GM23338 (cell line): ENCODE measurements at regions not wholly inside any gene's neighbourhood (a gene's known extent, or its start where the extent isn't known, plus 50 kb on each side); places are given as distances from the start of the nearest gene placed in this dataset.

Experiments used
- ATAC-seq: fragments of 200-7000 bp; cut with Tn5 transposase; 3 replicates; pipeline ENCODE4 v1.9.1; 2020
- DNase-seq: peaks from one replicate; pipeline ENCODE4 v3.0.0-alpha.2; 2015; ENCODE audit warnings: low spot score
- H2AFZ ChIP-seq: fragments of 200-600 bp; sonication (generic); 2 replicates; pipeline ENCODE4 v1.8.0; 2016; ENCODE audit warnings: antibody characterized with exemption, mild to moderate bottlenecking, moderate library complexity
- H3F3A ChIP-seq: fragments of 200-600 bp; sonication (generic); replicated peaks from 2 replicates; pipeline ENCODE4 v1.8.0; 2017; ENCODE audit warnings: antibody characterized with exemption, mixed run types, low read depth
- H3K27ac ChIP-seq: fragments of 200-600 bp; sonication (generic); 2 replicates; pipeline ENCODE4 v1.6.1; 2016; ENCODE audit warnings: low read depth
- H3K27me3 ChIP-seq: fragments of 200-600 bp; sonication (generic); 2 replicates; pipeline ENCODE4 v1.8.0; 2016; ENCODE audit warnings: mild to moderate bottlenecking, mixed run types, moderate library complexity; ENCODE audit not compliant: insufficient read depth
- H3K36me3 ChIP-seq: fragments of 200-600 bp; sonication (generic); 2 replicates; pipeline ENCODE4 v1.8.0; 2016; ENCODE audit warnings: mild to moderate bottlenecking; ENCODE audit not compliant: insufficient read depth
- H3K4me1 ChIP-seq: fragments of 200-600 bp; sonication (generic); 2 replicates; pipeline ENCODE4 v1.8.0; 2016; ENCODE audit warnings: mild to moderate bottlenecking, moderate library complexity; ENCODE audit not compliant: insufficient read depth
- H3K4me2 ChIP-seq: fragments of 200-600 bp; sonication (generic); 2 replicates; pipeline ENCODE4 v1.7.1; 2017; ENCODE audit warnings: mixed run types
- H3K4me3 ChIP-seq: fragments of 200-600 bp; sonication (generic); 2 replicates; pipeline ENCODE4 v1.6.1; 2016; ENCODE audit warnings: mixed run types
- H3K79me2 ChIP-seq: fragments of 200-600 bp; sonication (generic); replicated peaks from 2 replicates; pipeline ENCODE4 v1.8.0; 2017; ENCODE audit warnings: mild to moderate bottlenecking; ENCODE audit not compliant: insufficient read depth
- H3K9me2 ChIP-seq: fragments of 200-600 bp; sonication (generic); 2 replicates; pipeline ENCODE4 v1.8.0; 2017; ENCODE audit not compliant: insufficient read depth
- H4K20me1 ChIP-seq: fragments of 200-600 bp; sonication (generic); replicated peaks from 2 replicates; pipeline ENCODE4 v1.8.0; 2017; ENCODE audit warnings: mild to moderate bottlenecking; ENCODE audit not compliant: insufficient read depth
- H3K27ac Mint-ChIP-seq: 2 replicates; pipeline ENCODE4 v1.8.0; 2020; ENCODE audit warnings: inconsistent platforms, mild to moderate bottlenecking, moderate library complexity, mixed read lengths
- H3K27me3 Mint-ChIP-seq: 3 replicates; pipeline ENCODE4 v1.8.0; 2022; ENCODE audit warnings: low read depth, mild to moderate bottlenecking, moderate library complexity, mixed read lengths, inconsistent platforms; ENCODE audit not compliant: insufficient read depth, poor library complexity
- H3K36me3 Mint-ChIP-seq: 3 replicates; pipeline ENCODE4 v1.8.0; 2021; ENCODE audit warnings: low read depth, mild to moderate bottlenecking, inconsistent platforms, moderate library complexity, mixed read lengths
- H3K4me1 Mint-ChIP-seq: 3 replicates; pipeline ENCODE4 v1.8.0; 2020; ENCODE audit warnings: mild to moderate bottlenecking, inconsistent platforms, mixed read lengths
- H3K4me3 Mint-ChIP-seq: 3 replicates; pipeline ENCODE4 v1.8.0; 2021; ENCODE audit warnings: moderate library complexity, mild to moderate bottlenecking, inconsistent platforms, mixed read lengths
- H3K9me3 Mint-ChIP-seq: 3 replicates; pipeline ENCODE4 v1.8.0; 2020; ENCODE audit warnings: moderate library complexity, mild to moderate bottlenecking, inconsistent platforms, mixed read lengths
- CREB1 ChIP-seq: fragments of 250-450 bp; sonication (Bioruptor Pico); IDR thresholded peaks from 2 replicates; pipeline ENCODE4 v1.5.0; 2020; ENCODE audit warnings: low read depth, mild to moderate bottlenecking, moderate library complexity
- CTCF ChIP-seq, 2 experiments: fragments of 200-600 bp in 1 of 2; sonication (generic) in 1 of 2; conservative IDR thresholded peaks; 2 replicates each; pipeline versions ENCODE4 v1.5.1 to v1.6.1; 2016 to 2017; ENCODE audit warnings: antibody characterized with exemption in 2 of 2, low read depth in 2 of 2, mild to moderate bottlenecking in 2 of 2, moderate library complexity in 1 of 2
- EZH2 ChIP-seq: fragments of 200-600 bp; sonication (generic); IDR thresholded peaks from one replicate; pipeline ENCODE4 v1.8.0; 2017; ENCODE audit warnings: antibody characterized with exemption, mild to moderate bottlenecking, low read depth; ENCODE audit not compliant: unreplicated experiment
- EZH2phosphoT487 ChIP-seq: fragments of 200-600 bp; sonication (generic); IDR thresholded peaks from one replicate; pipeline ENCODE4 v1.8.1; 2018; ENCODE audit warnings: antibody characterized with exemption; ENCODE audit not compliant: unreplicated experiment
- JUNB ChIP-seq: IDR thresholded peaks from one replicate; pipeline ENCODE4 v1.6.1; 2016; ENCODE audit warnings: antibody characterized with exemption; ENCODE audit not compliant: unreplicated experiment
- NANOG ChIP-seq: IDR thresholded peaks from 2 replicates; pipeline ENCODE4 v1.6.1; 2016; ENCODE audit warnings: antibody characterized with exemption, borderline replicate concordance
- POLR2AphosphoS5 ChIP-seq: IDR thresholded peaks from 2 replicates; pipeline ENCODE4 v1.6.1; 2016; ENCODE audit warnings: antibody characterized with exemption, low read depth
- REST ChIP-seq: IDR thresholded peaks from one replicate; pipeline ENCODE4 v1.6.1; 2018; ENCODE audit warnings: antibody characterized with exemption; ENCODE audit not compliant: unreplicated experiment
- STAT1 ChIP-seq: IDR thresholded peaks from one replicate; pipeline ENCODE4 v1.6.1; 2016; ENCODE audit warnings: antibody characterized with exemption; ENCODE audit not compliant: unreplicated experiment
- ZNF114 ChIP-seq: fragments of 250-450 bp; sonication (Bioruptor Pico); IDR thresholded peaks from 2 replicates; pipeline ENCODE4 v1.5.0; 2020; ENCODE audit warnings: mild to moderate bottlenecking, moderate library complexity
- ZNF331 ChIP-seq: fragments of 250-450 bp; sonication (Bioruptor Pico); IDR thresholded peaks from 2 replicates; pipeline ENCODE4 v1.5.0; 2020; ENCODE audit warnings: low read depth, mild to moderate bottlenecking, moderate library complexity
- ZNF462 ChIP-seq: fragments of 250-450 bp; sonication (Bioruptor Pico); IDR thresholded peaks from 2 replicates; pipeline ENCODE4 v1.5.0; 2020; ENCODE audit warnings: mild to moderate bottlenecking, moderate library complexity
- TF ChIP-seq, protein P1 (sequence below): IDR thresholded peaks from 2 replicates; pipeline ENCODE4 v1.6.1; 2016; ENCODE audit warnings: antibody characterized with exemption

- no peaks in the 10 kb centered on the region for H3K36me3 Mint-ChIP-seq
- DNase-seq, result no peak
- Histone ChIP-seq H3F3A (no peaks in the 10 kb centered on the region), H4K20me1 (no peaks in the 10 kb centered on the region), H3K4me1 (no peaks in the 10 kb centered on the region), H3K79me2 (no peaks in the 10 kb centered on the region), H3K27me3 (no peaks in the 10 kb centered on the region), H3K36me3 (no peaks in the 10 kb centered on the region), H3K9me2 (no peaks in the 10 kb centered on the region), H2AFZ (no peak overlapping the region), H3K4me2 (no peak overlapping the region), H3K4me3 (no peak overlapping the region), H3K27ac (no peak overlapping the region)
- no peaks in the 10 kb centered on the region for H3K27me3 Mint-ChIP-seq
- H3K27ac Mint-ChIP-seq, result no peak overlapping the region
- no peak for ATAC-seq
- H3K9me3 Mint-ChIP-seq, result no peaks in the 10 kb centered on the region
- TF ChIP-seq, protein P1, sequence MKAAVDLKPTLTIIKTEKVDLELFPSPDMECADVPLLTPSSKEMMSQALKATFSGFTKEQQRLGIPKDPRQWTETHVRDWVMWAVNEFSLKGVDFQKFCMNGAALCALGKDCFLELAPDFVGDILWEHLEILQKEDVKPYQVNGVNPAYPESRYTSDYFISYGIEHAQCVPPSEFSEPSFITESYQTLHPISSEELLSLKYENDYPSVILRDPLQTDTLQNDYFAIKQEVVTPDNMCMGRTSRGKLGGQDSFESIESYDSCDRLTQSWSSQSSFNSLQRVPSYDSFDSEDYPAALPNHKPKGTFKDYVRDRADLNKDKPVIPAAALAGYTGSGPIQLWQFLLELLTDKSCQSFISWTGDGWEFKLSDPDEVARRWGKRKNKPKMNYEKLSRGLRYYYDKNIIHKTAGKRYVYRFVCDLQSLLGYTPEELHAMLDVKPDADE, result no peak
- TF ChIP-seq ZNF331 (no peak), NANOG (no peak), CREB1 (CRISPR knock-in tag) (no peak), CTCF (conservative IDR thresholded peaks at IDR 0.05; ENCODE audit: low read depth in 2 of 2) (no peak), POLR2AphosphoS5 (no peak), EZH2 (no peak), ZNF114 (CRISPR knock-in tag) (no peak), JUNB (no peak), STAT1 (no peak), REST (no peak), EZH2phosphoT487 (no peak), ZNF462 (CRISPR knock-in tag) (no peak)
- H3K4me1 Mint-ChIP-seq, result no peaks in the 10 kb centered on the region
- H3K4me3 Mint-ChIP-seq, result no peak overlapping the region
Observed at GRCh38 chr2:61770298-61770697, 83.6 kb downstream of the FAM161A start.
